A549 (cell line): ENCODE measurements at regions not wholly inside any gene's neighbourhood (a gene's known extent, or its start where the extent isn't known, plus 50 kb on each side); places are given as distances from the start of the nearest gene placed in this dataset.

ENCODE experiments used
- ATAC-seq, 2 experiments: fragments of 200-7000 bp in 1 of 2; fragments of >200 bp in 1 of 2; cut with Nextera tagmentation in 1 of 2; cut with Tn5 transposase in 1 of 2; 3 replicates each; pipeline versions ENCODE4 v1.8.0 to v1.9.1; 2018 to 2020; ENCODE audit warnings: mild to moderate bottlenecking in 1 of 2, moderate library complexity in 1 of 2
- CTCF ChIA-PET: fragments of 300-600 bp; sonication (Branson Sonifier 250); formaldehyde crosslinking; extraction: SDS; loops from one replicate; lab custom pipeline; 2021; ENCODE audit warnings: antibody characterized with exemption, inconsistent platforms; lab: Yijun Ruan, JAX
- POLR2A ChIA-PET: fragments of 350-600 bp; formaldehyde crosslinking; extraction: SDS; loops from one replicate; lab custom pipeline; 2021; ENCODE audit warnings: antibody characterized with exemption, inconsistent platforms; lab: Yijun Ruan, JAX
- DNase-seq, 2 experiments: peaks; one replicate each; pipeline versions ENCODE4 v3.0.0 to v3.0.0-alpha.2; 2011 to 2016; ENCODE audit warnings: low read depth in 1 of 2, low spot score in 1 of 2
- FAIRE-seq: peaks from 2 replicates; lab custom pipeline; 2011; peaks lifted over from hg19 to GRCh38; lab: Jason Lieb, UNC
- H3K27ac ChIP-seq, 2 experiments: fragments of >200 bp; sonication (Bioruptor Twin); formaldehyde crosslinking; 3 replicates each; pipeline ENCODE4 v1.5.1; 2016 to 2017
- H3K4me1 ChIP-seq: fragments of >200 bp; sonication (Bioruptor Twin); formaldehyde crosslinking; 3 replicates; pipeline ENCODE4 v1.6.1; 2016
- H3K4me2 ChIP-seq: fragments of >200 bp; sonication (Bioruptor Twin); formaldehyde crosslinking; 3 replicates; pipeline ENCODE4 v1.6.1; 2016
- H3K4me3 ChIP-seq: fragments of >200 bp; sonication (Bioruptor Twin); formaldehyde crosslinking; 3 replicates; pipeline ENCODE4 v1.5.1; 2016
- H3K9me3 ChIP-seq: fragments of >200 bp; sonication (Bioruptor Twin); formaldehyde crosslinking; 3 replicates; pipeline ENCODE4 v1.6.1; 2016
- CBX2 ChIP-seq: fragments of 200-600 bp; sonication (generic); IDR thresholded peaks from 2 replicates; pipeline ENCODE4 v1.6.1; 2016; ENCODE audit warnings: low read depth, mild to moderate bottlenecking, borderline replicate concordance
- CBX8 ChIP-seq: fragments of 200-600 bp; sonication (generic); IDR thresholded peaks from 2 replicates; pipeline ENCODE4 v1.6.1; 2016
- CHD2 ChIP-seq: fragments of 150-350 bp; IDR thresholded peaks from 2 replicates; pipeline ENCODE4 v1.6.1; 2014; ENCODE audit warnings: low read length; ENCODE audit not compliant: partially characterized antibody
- E2F6 ChIP-seq: IDR thresholded peaks from 2 replicates; pipeline ENCODE4 v1.6.1; 2012; ENCODE audit warnings: low read depth, borderline replicate concordance
- EHF ChIP-seq: fragments of 250-450 bp; sonication (Bioruptor Pico); IDR thresholded peaks from 2 replicates; pipeline ENCODE4 v1.5.0; 2020; ENCODE audit warnings: mild to moderate bottlenecking
- EP300 ChIP-seq, 2 experiments: fragments of >200 bp; sonication (Bioruptor Twin); formaldehyde crosslinking; IDR thresholded peaks; 2 replicates in 1 of 2; 3 replicates in 1 of 2; pipeline ENCODE4 v1.6.1; 2016 to 2017
- FOSB ChIP-seq: fragments of 250-450 bp; sonication (Bioruptor Pico); IDR thresholded peaks from 2 replicates; pipeline ENCODE4 v1.5.0; 2020; ENCODE audit warnings: mild to moderate bottlenecking, moderate library complexity
- GATA3 ChIP-seq: IDR thresholded peaks from 2 replicates; pipeline ENCODE4 v1.6.1; 2012; ENCODE audit warnings: borderline replicate concordance
- HEYL ChIP-seq: fragments of 250-450 bp; sonication (Bioruptor Pico); IDR thresholded peaks from 2 replicates; pipeline ENCODE4 v1.8.0; 2021; ENCODE audit warnings: mild to moderate bottlenecking, moderate library complexity
- HMGXB4 ChIP-seq: fragments of 250-450 bp; sonication (Bioruptor Pico); IDR thresholded peaks from 2 replicates; pipeline ENCODE4 v1.5.0; 2021; ENCODE audit warnings: mild to moderate bottlenecking, moderate library complexity, borderline replicate concordance
- HOXB5 ChIP-seq: fragments of 250-450 bp; sonication (Bioruptor Pico); IDR thresholded peaks from 2 replicates; pipeline ENCODE4 v1.5.0; 2020; ENCODE audit warnings: mild to moderate bottlenecking, moderate library complexity
- JUNB ChIP-seq: fragments of >200 bp; sonication (Bioruptor Twin); formaldehyde crosslinking; IDR thresholded peaks from 2 replicates; pipeline ENCODE4 v1.6.1; 2016
- KDM5A ChIP-seq: fragments of 200-600 bp; sonication (generic); IDR thresholded peaks from 2 replicates; pipeline ENCODE4 v1.6.1; 2016; ENCODE audit warnings: antibody characterized with exemption, mild to moderate bottlenecking
- MYC ChIP-seq: IDR thresholded peaks from 2 replicates; pipeline ENCODE4 v1.6.1; 2012; ENCODE audit warnings: mild to moderate bottlenecking, inconsistent platforms, low read length, improper control_type of control experiment, borderline replicate concordance
- PBX3 ChIP-seq: IDR thresholded peaks from 2 replicates; pipeline ENCODE4 v1.6.1; 2012
- POLR2AphosphoS2 ChIP-seq: conservative IDR thresholded peaks from 2 replicates; pipeline ENCODE4 v1.6.1; 2012; ENCODE audit warnings: low read length, improper control_type of control experiment, inconsistent platforms
- RCOR1 ChIP-seq: fragments of 150-350 bp; IDR thresholded peaks from 2 replicates; pipeline ENCODE4 v1.6.1; 2014; ENCODE audit warnings: antibody characterized with exemption, low read length, low read depth
- RFX5 ChIP-seq: fragments of 450-650 bp; IDR thresholded peaks from 2 replicates; pipeline ENCODE4 v1.7.1; 2014; ENCODE audit warnings: antibody characterized with exemption, mild to moderate bottlenecking, moderate library complexity
- RNF2 ChIP-seq: fragments of 200-600 bp; sonication (generic); IDR thresholded peaks from 2 replicates; pipeline ENCODE4 v1.6.1; 2016; ENCODE audit warnings: low read depth, mild to moderate bottlenecking, antibody characterized with exemption, moderate library complexity, borderline replicate concordance
- USF2 ChIP-seq: fragments of 450-650 bp; IDR thresholded peaks from 2 replicates; pipeline ENCODE4 v1.6.1; 2014; ENCODE audit warnings: antibody characterized with exemption
- ZC3H11A ChIP-seq: fragments of 450-650 bp; IDR thresholded peaks from 2 replicates; pipeline ENCODE4 v1.6.1; 2014; ENCODE audit warnings: antibody characterized with exemption, mild to moderate bottlenecking
- ZNF302 ChIP-seq: fragments of 250-450 bp; sonication (Bioruptor Pico); IDR thresholded peaks from 2 replicates; pipeline ENCODE4 v1.9.0; 2021; ENCODE audit warnings: inconsistent platforms, mild to moderate bottlenecking, moderate library complexity
- ZSCAN20 ChIP-seq: fragments of 250-450 bp; sonication (Bioruptor Pico); IDR thresholded peaks from 2 replicates; pipeline ENCODE4 v1.8.0; 2022; ENCODE audit warnings: mild to moderate bottlenecking, moderate library complexity
- WGBS: methylation state at CpG from one replicate; pipeline ENCODE4 v1.1.6; 2017; ENCODE audit errors: missing lambda C conversion rate; 5-methylcytosine and 5-hydroxymethylcytosine counted together
- TF ChIP-seq, protein P1 (sequence below): fragments of >200 bp; sonication (Bioruptor Twin); formaldehyde crosslinking; IDR thresholded peaks from 3 replicates; pipeline ENCODE4 v1.5.1; 2016

- CTCF ChIA-PET = no interaction called here
- H3K9me3 ChIP-seq = no peaks in the 10 kb centered on the region
- no peak overlapping the region for H3K27ac ChIP-seq
- no peak for FAIRE-seq
- DNase-seq = no peak
- H3K4me1 ChIP-seq = no peaks in the 10 kb centered on the region
- no peak for ATAC-seq
- no peak overlapping the region for H3K4me3 ChIP-seq
- POLR2A ChIA-PET = no interaction called here
- no peak overlapping the region for H3K4me2 ChIP-seq
- TF ChIP-seq RCOR1 = no peak
- WGBS = 6% methylated on average over 3 of the region's 3 CpGs
These were observed 143.3 kb upstream of the SLCO3A1 start for GRCh38 chr15:91710080-91710698.

- H3K4me3 ChIP-seq = no peak overlapping the region
- H3K27ac ChIP-seq = no peak overlapping the region
- WGBS = 37% methylated on average over 9 of the region's 9 CpGs
- no peak for TF ChIP-seq KDM5A
- no peak for TF ChIP-seq FOSB (CRISPR knock-in tag)
- TF ChIP-seq PBX3 = no peak
- no peak for TF ChIP-seq RFX5
- TF ChIP-seq POLR2AphosphoS2 = no peak
- no peak for TF ChIP-seq ZSCAN20
- H3K4me2 ChIP-seq = no peak overlapping the region
- no peaks in the 10 kb centered on the region for H3K4me1 ChIP-seq
- POLR2A ChIA-PET = no interaction called here
- DNase-seq = no peak
- no peak for ATAC-seq
- H3K9me3 ChIP-seq = no peaks in the 10 kb centered on the region
- CTCF ChIA-PET = interaction anchor here (1.0 kb wide), 1 partner anchor 271 kb away, joined by 3 read pairs; no protein-coding TSS in a partner anchor
- no peak for FAIRE-seq
These were observed 142.0 kb upstream of the SLCO3A1 start for GRCh38 chr15:91711384-91712033.

- TF ChIP-seq RNF2 (no peak), E2F6 (no peak), CHD2 (no peak), CBX8 (no peak), CBX2 (no peak), GATA3 (no peak), RCOR1 (no peak), USF2 (no peak), HEYL (CRISPR knock-in tag) (no peak), ZC3H11A (no peak), MYC (no peak), ZNF302 (no peak), JUNB (no peak), PBX3 (no peak), EP300 (IDR thresholded peaks at IDR 0.05) (no peak), HOXB5 (CRISPR knock-in tag) (no peak), KDM5A (no peak), EHF (CRISPR knock-in tag) (no peak), HMGXB4 (CRISPR knock-in tag) (no peak)
- TF ChIP-seq, protein P1, sequence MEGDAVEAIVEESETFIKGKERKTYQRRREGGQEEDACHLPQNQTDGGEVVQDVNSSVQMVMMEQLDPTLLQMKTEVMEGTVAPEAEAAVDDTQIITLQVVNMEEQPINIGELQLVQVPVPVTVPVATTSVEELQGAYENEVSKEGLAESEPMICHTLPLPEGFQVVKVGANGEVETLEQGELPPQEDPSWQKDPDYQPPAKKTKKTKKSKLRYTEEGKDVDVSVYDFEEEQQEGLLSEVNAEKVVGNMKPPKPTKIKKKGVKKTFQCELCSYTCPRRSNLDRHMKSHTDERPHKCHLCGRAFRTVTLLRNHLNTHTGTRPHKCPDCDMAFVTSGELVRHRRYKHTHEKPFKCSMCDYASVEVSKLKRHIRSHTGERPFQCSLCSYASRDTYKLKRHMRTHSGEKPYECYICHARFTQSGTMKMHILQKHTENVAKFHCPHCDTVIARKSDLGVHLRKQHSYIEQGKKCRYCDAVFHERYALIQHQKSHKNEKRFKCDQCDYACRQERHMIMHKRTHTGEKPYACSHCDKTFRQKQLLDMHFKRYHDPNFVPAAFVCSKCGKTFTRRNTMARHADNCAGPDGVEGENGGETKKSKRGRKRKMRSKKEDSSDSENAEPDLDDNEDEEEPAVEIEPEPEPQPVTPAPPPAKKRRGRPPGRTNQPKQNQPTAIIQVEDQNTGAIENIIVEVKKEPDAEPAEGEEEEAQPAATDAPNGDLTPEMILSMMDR = no peak
- ChIA-PET POLR2A (no interaction called here), CTCF (interaction anchor here (0.6 to 1.1 kb wide), 2 partner anchors 20 to 341 kb away, joined by 3 to 4 read pairs; no protein-coding TSS in a partner anchor)
- ATAC-seq = no peak
- WGBS = 20% methylated on average over 7 of the region's 7 CpGs
- H3K4me3 ChIP-seq = no peak overlapping the region
- no peak overlapping the region for H3K4me2 ChIP-seq
- DNase-seq = no peak
- no peaks in the 10 kb centered on the region for H3K9me3 ChIP-seq
- FAIRE-seq = no peak
- no peaks in the 10 kb centered on the region for H3K4me1 ChIP-seq
- H3K27ac ChIP-seq = no peak overlapping the region
These were observed 141.2 kb upstream of the SLCO3A1 start for GRCh38 chr15:91712286-91712685.
